Suprapubic skin (tissue), 4 donors: ENCODE measurements at regions not wholly inside any gene's neighbourhood (a gene's known extent, or its start where the extent isn't known, plus 50 kb on each side); places are given as distances from the start of the nearest gene placed in this dataset.

Source experiments
- DNase-seq, 2 donors: peaks; one replicate each; pipeline ENCODE4 v3.0.0-alpha.2; 2019; ENCODE audit warnings: low spot score in 2 of 2
- H3K27ac ChIP-seq: fragments of 200-600 bp; sonication (generic); one replicate; pipeline ENCODE4 v1.5.1; 2019
- H3K27me3 ChIP-seq: fragments of 200-600 bp; sonication (generic); one replicate; pipeline ENCODE4 v1.5.1; 2019
- H3K36me3 ChIP-seq: fragments of 200-600 bp; sonication (generic); one replicate; pipeline ENCODE4 v1.5.1; 2019
- H3K4me1 ChIP-seq: fragments of 200-600 bp; sonication (generic); one replicate; pipeline ENCODE4 v1.5.1; 2019
- H3K4me3 ChIP-seq: fragments of 200-600 bp; sonication (generic); one replicate; pipeline ENCODE4 v1.5.1; 2019; ENCODE audit warnings: mild to moderate bottlenecking
- H3K9me3 ChIP-seq: fragments of 200-600 bp; sonication (generic); one replicate; pipeline ENCODE4 v1.5.1; 2019
- EP300 ChIP-seq: sonication (generic); formaldehyde crosslinking; IDR thresholded peaks from one replicate; pipeline ENCODE4 v1.6.1; 2017; ENCODE audit warnings: antibody characterized with exemption
- POLR2A ChIP-seq, 2 donors: fragments of 450-650 bp; IDR thresholded peaks; one replicate each; pipeline ENCODE4 v1.6.1; 2017; ENCODE audit warnings: antibody characterized with exemption in 2 of 2, mild to moderate bottlenecking in 2 of 2, moderate library complexity in 2 of 2
- POLR2AphosphoS5 ChIP-seq, 3 donors: sonication (generic); formaldehyde crosslinking; IDR thresholded peaks; one replicate each; pipeline ENCODE4 v1.6.1; 2017; ENCODE audit warnings: antibody characterized with exemption in 3 of 3
- WGBS: methylation state at CpG from one replicate; pipeline ENCODE4 v1.1.5; 2018; 5-methylcytosine and 5-hydroxymethylcytosine counted together
- TF ChIP-seq, protein P1 (sequence below), 2 donors: fragments of 200-600 bp in 1 of 2; fragments of 450-650 bp in 1 of 2; sonication (generic) in 1 of 2; IDR thresholded peaks; one replicate each; pipeline ENCODE4 v1.5.1; 2016 to 2019; ENCODE audit warnings: antibody characterized with exemption in 2 of 2, mild to moderate bottlenecking in 1 of 2, moderate library complexity in 1 of 2

DNA sequence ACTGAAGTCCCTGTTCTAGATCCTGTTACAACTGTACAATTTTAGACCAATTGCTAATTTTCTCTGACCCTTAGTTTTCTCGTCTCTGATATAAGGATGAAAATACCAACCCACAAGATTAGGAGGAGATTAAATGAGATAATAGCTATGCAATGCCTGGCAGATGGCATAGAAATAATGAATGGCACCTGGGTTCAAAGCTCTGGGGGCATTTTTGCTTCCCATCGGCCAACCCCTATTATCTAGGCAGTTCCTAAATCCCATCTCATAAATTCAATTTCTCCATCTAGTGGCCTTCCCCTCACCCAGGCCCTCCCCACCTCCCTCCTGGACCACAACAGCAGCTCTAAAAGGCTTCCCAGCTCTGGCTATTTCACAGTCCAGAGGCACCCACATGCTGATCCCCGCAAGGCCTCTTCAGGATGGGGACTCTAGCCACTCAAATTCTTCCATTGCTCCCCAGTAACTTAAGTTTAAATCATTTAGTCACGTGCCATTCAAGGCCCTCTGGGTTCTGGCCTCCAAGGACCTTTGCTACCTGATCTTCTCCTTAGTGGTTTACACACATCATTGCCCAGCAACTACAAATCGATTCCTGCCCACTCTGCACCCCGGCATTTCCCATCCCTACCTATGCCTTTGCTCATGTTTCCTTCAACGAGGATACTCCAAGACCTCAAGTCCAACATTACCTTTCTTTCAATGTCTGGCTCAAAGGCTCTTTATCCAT, 202.4 kb upstream of the KLF14 start:
- 94% methylated on average over 7 of the region's 7 CpGs for WGBS
- H3K9me3 ChIP-seq, result no peaks in the 10 kb centered on the region
- DNase-seq, result no peak
- peaks cover 16% of the 10 kb centered on the region for H3K36me3 ChIP-seq
- peaks cover 25% of the 10 kb centered on the region for H3K4me1 ChIP-seq
- H3K4me3 ChIP-seq, result no peak overlapping the region
- no peaks in the 10 kb centered on the region for H3K27me3 ChIP-seq
- TF ChIP-seq, protein P1, sequence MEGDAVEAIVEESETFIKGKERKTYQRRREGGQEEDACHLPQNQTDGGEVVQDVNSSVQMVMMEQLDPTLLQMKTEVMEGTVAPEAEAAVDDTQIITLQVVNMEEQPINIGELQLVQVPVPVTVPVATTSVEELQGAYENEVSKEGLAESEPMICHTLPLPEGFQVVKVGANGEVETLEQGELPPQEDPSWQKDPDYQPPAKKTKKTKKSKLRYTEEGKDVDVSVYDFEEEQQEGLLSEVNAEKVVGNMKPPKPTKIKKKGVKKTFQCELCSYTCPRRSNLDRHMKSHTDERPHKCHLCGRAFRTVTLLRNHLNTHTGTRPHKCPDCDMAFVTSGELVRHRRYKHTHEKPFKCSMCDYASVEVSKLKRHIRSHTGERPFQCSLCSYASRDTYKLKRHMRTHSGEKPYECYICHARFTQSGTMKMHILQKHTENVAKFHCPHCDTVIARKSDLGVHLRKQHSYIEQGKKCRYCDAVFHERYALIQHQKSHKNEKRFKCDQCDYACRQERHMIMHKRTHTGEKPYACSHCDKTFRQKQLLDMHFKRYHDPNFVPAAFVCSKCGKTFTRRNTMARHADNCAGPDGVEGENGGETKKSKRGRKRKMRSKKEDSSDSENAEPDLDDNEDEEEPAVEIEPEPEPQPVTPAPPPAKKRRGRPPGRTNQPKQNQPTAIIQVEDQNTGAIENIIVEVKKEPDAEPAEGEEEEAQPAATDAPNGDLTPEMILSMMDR (IDR thresholded peaks at IDR 0.05), result no peak
- TF ChIP-seq EP300 (no peak), POLR2AphosphoS5 (IDR thresholded peaks at IDR 0.05) (no peak), POLR2A (IDR thresholded peaks at IDR 0.05) (no peak)
- no peak overlapping the region for H3K27ac ChIP-seq

DNA sequence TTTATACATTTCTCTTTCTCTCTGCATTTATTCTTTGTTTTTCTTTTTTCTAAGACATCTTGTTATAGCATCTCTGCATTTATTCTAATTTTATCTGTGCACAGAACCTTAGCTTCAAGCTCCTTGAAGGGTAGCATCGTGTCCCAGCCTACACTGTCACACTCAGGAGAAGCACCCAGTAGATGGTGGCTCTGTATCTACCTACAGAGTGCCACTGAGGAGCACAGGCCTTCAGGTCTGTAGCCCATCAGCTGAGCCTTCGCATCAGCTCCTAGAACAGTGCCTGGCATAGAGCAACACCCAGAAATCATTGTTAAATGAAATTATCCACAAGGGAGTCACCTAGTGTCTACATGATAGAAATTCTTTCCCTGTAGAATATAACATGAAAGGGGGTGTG, 203.0 kb upstream of the KLF14 start:
- DNase-seq, result no peak
- no peaks in the 10 kb centered on the region for H3K27me3 ChIP-seq
- WGBS, result 96% methylated on average over 2 of the region's 2 CpGs
- peaks cover 16% of the 10 kb centered on the region for H3K36me3 ChIP-seq
- no peak overlapping the region for H3K4me3 ChIP-seq
- TF ChIP-seq POLR2A (IDR thresholded peaks at IDR 0.05) (no peak), EP300 (no peak), POLR2AphosphoS5 (IDR thresholded peaks at IDR 0.05) (no peak)
- TF ChIP-seq, protein P1 (IDR thresholded peaks at IDR 0.05), result no peak
- peaks cover 27% of the 10 kb centered on the region for H3K4me1 ChIP-seq
- H3K9me3 ChIP-seq, result no peaks in the 10 kb centered on the region
- H3K27ac ChIP-seq, result no peak overlapping the region

DNA sequence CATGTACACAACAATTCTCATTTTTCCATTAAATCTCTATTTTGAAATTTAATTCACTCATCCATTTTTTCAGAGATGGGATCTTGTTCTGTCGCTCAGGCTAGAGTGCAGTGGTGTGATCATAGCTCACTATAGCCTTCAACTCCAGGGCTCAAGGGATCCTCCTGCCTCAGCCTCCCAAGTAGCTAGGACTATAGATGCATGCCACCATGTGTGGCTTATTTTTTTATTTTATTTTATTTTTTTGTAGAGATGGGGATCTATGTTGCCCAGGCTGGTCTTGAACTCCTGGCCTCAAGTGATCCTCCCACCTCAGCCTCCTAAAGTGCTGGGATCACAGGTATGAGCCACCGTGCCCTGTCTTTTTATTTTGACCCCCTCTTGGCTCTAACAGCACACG, 203.8 kb upstream of the KLF14 start:
- Histone ChIP-seq H3K27ac (peak overlapping the region; percentile 42), H3K4me3 (no peak overlapping the region), H3K9me3 (no peaks in the 10 kb centered on the region), H3K4me1 (peaks cover 33% of the 10 kb centered on the region), H3K27me3 (no peaks in the 10 kb centered on the region), H3K36me3 (peaks cover 14% of the 10 kb centered on the region)
- TF ChIP-seq, protein P1 (IDR thresholded peaks at IDR 0.05), result no peak
- TF ChIP-seq POLR2AphosphoS5 (IDR thresholded peaks at IDR 0.05) (no peak), POLR2A (IDR thresholded peaks at IDR 0.05) (no peak), EP300 (no peak)
- WGBS, result 93% methylated on average over 3 of the region's 3 CpGs
- no peak for DNase-seq

DNA sequence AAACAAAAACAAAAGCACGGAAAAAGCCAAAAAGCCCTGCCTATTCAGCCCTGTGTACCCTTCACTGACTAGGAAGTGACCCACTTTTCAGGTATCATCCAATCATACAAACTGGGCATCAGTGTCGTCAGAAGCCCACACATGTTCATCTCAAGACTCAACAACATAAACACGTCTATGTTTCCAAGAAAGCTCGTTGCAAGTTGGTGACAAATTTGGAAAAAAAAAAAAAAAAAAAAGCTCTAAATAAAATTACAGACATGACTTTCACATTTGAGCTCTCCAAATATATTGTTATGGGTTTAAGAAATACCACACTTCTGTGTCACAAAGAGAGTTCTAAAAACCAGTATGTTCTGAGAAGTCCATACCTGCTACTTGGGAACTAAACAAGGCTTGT, 204.7 kb upstream of the KLF14 start:
- Histone ChIP-seq H3K9me3 (no peaks in the 10 kb centered on the region), H3K4me3 (no peak overlapping the region), H3K27me3 (no peaks in the 10 kb centered on the region), H3K4me1 (peaks cover 40% of the 10 kb centered on the region), H3K36me3 (peaks cover 9% of the 10 kb centered on the region), H3K27ac (peak overlapping the region; percentile 14)
- 40% methylated on average over 4 of the region's 4 CpGs for WGBS
- TF ChIP-seq POLR2AphosphoS5 (IDR thresholded peaks at IDR 0.05), result no peak
- TF ChIP-seq POLR2A (IDR thresholded peaks at IDR 0.05), result no peak
- TF ChIP-seq, protein P1 (IDR thresholded peaks at IDR 0.05), result no peak
- TF ChIP-seq EP300, result no peak
- DNase-seq, result no peak

DNA sequence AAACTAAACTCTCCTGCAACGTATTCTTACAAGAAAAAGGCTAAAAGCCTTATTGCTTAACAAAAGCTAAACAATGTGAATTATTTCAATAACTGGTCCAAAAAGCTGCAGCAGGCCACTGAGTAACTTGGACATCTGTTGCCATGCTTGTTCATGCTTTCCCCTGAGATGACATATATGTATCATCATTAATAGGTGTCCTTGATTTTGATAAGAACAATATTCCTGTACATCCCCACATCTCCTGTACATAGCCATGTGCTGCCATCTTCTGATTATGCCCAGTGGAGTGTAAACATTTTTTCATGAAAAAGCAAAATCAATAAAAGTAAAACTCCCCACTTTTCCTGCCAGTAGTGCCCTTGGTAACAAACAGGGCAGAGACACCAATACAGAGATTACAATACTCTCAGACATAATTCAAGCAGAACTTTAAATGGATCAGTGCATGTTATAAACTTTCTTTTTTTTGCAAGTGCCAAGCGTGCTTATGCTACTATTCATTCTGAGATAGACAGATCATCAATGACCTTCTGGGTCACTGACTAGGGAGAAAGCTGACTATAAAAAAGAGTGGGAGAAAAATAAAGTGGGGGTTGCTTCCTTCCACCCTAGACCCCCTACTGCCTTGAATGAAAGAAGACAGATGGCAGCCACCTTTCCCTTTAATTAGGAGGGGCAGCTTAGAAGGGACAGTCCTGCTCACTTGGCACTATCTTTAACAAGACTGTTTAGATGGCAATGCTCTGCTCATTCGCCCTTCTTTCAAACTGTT, 205.5 kb upstream of the KLF14 start:
- Histone ChIP-seq H3K36me3 (peaks cover 9% of the 10 kb centered on the region), H3K27ac (peak overlapping the region; percentile 62), H3K9me3 (no peaks in the 10 kb centered on the region), H3K27me3 (no peaks in the 10 kb centered on the region), H3K4me3 (peak overlapping the region; percentile 41), H3K4me1 (peaks cover 48% of the 10 kb centered on the region)
- 61% methylated on average over 3 of the region's 3 CpGs for WGBS
- DNase-seq, result no peak
- no peak for TF ChIP-seq EP300
- TF ChIP-seq, protein P1 (IDR thresholded peaks at IDR 0.05), result no peak
